ENCODE measurements at regions not wholly inside any gene's neighbourhood (a gene's known extent, or its start where the extent isn't known, plus 50 kb on each side); places are given as distances from the start of the nearest gene placed in this dataset.

GRCh38 chr1:234925440-234926263 is 203.0 kb downstream of the TOMM20 start:
- no peaks in the 10 kb centered on the region for H3K27me3 Mint-ChIP-seq
- TF ChIP-seq CTCF (IDR thresholded peaks at IDR 0.05) = no peak
- no peak for DNase-seq
- H3K4me1 Mint-ChIP-seq = peaks cover 30% of the 10 kb centered on the region
- peak overlapping the region; percentile 78 for H3K4me3 Mint-ChIP-seq
- H3K36me3 Mint-ChIP-seq (ENCODE audit: low read depth) = no peaks in the 10 kb centered on the region
- intact Hi-C loops (cut with micrococcal nuclease) = loop anchor here (1.0 to 5.0 kb wide), 9 partner anchors 19 to 328 kb away; no protein-coding TSS in a partner anchor
- no peaks in the 10 kb centered on the region for H3K9me3 Mint-ChIP-seq
- ChIA-PET POLR2A (interaction anchor here (0.7 to 2.6 kb wide), 13 partner anchors 10 to 530 kb away, joined by 3 to 17 read pairs (median 4); partner anchors contain the start of gene IRF2BP2), CTCF (no interaction called here)
- H3K27ac Mint-ChIP-seq = peak overlapping the region; percentile 78
- no peak for ATAC-seq (ENCODE audit: low read depth)

- H3K4me1 Mint-ChIP-seq = peaks cover 30% of the 10 kb centered on the region
- peak overlapping the region; percentile 29 for H3K4me3 Mint-ChIP-seq
- TF ChIP-seq CTCF (IDR thresholded peaks at IDR 0.05) = no peak
- no peaks in the 10 kb centered on the region for H3K36me3 Mint-ChIP-seq (ENCODE audit: low read depth)
- H3K27ac Mint-ChIP-seq = no peak overlapping the region
- intact Hi-C loops (cut with micrococcal nuclease) = loop anchor here (5.0 kb wide), 2 partner anchors 152 to 327 kb away; no protein-coding TSS in a partner anchor
- DNase-seq (no peak), ATAC-seq (ENCODE audit: low read depth) (no peak)
- no peaks in the 10 kb centered on the region for H3K9me3 Mint-ChIP-seq
- ChIA-PET CTCF (interaction anchor here (1.2 kb wide), 1 partner anchor 159 kb away, joined by 3 read pairs; no protein-coding TSS in a partner anchor), POLR2A (interaction anchor here (0.9 to 1.3 kb wide), 3 partner anchors 31 to 87 kb away, joined by 3 to 5 read pairs (median 4); no protein-coding TSS in a partner anchor)
- H3K27me3 Mint-ChIP-seq = no peaks in the 10 kb centered on the region
Measured at GRCh38 chr1:234924450-234925355, 203.9 kb downstream of the TOMM20 start.

- H3K4me3 Mint-ChIP-seq = no peak overlapping the region
- H3K27ac Mint-ChIP-seq = no peak overlapping the region
- ChIA-PET POLR2A (no interaction called here), CTCF (interaction anchor here (1.2 kb wide), 1 partner anchor 160 kb away, joined by 3 read pairs; no protein-coding TSS in a partner anchor)
- no peaks in the 10 kb centered on the region for H3K9me3 Mint-ChIP-seq
- H3K27me3 Mint-ChIP-seq = no peaks in the 10 kb centered on the region
- ATAC-seq (ENCODE audit: low read depth) (no peak), DNase-seq (no peak)
- no peaks in the 10 kb centered on the region for H3K36me3 Mint-ChIP-seq (ENCODE audit: low read depth)
- no peak for TF ChIP-seq CTCF (IDR thresholded peaks at IDR 0.05)
- intact Hi-C loops (cut with micrococcal nuclease) = no loop called here
- peaks cover 30% of the 10 kb centered on the region for H3K4me1 Mint-ChIP-seq
Measured at GRCh38 chr1:234923626-234924025, 205.0 kb downstream of the TOMM20 start.

- ChIA-PET POLR2A (no interaction called here), CTCF (no interaction called here)
- TF ChIP-seq CTCF (IDR thresholded peaks at IDR 0.05) = no peak
- H3K4me3 Mint-ChIP-seq = no peak overlapping the region
- H3K4me1 Mint-ChIP-seq = peaks cover 26% of the 10 kb centered on the region
- H3K9me3 Mint-ChIP-seq = no peaks in the 10 kb centered on the region
- intact Hi-C loops (cut with micrococcal nuclease) = no loop called here
- H3K27me3 Mint-ChIP-seq = no peaks in the 10 kb centered on the region
- no peak overlapping the region for H3K27ac Mint-ChIP-seq
- no peaks in the 10 kb centered on the region for H3K36me3 Mint-ChIP-seq (ENCODE audit: low read depth)
- ATAC-seq (ENCODE audit: low read depth) (no peak), DNase-seq (no peak)
Measured at GRCh38 chr1:234922987-234923386, 205.7 kb downstream of the TOMM20 start.
